Osteocyte (in vitro differentiated cells): ENCODE measurements at regions not wholly inside any gene's neighbourhood (a gene's known extent, or its start where the extent isn't known, plus 50 kb on each side); places are given as distances from the start of the nearest gene placed in this dataset.

Experiments
- DNase-seq: peaks from one replicate; pipeline ENCODE4 v3.0.0; 2021; ENCODE audit warnings: mixed read lengths; ENCODE audit not compliant: unreplicated experiment; ENCODE audit errors: extremely low spot score
- H3K27ac Mint-ChIP-seq: one replicate; pipeline ENCODE4 v1.8.0; 2021; ENCODE audit warnings: mild to moderate bottlenecking, mixed read lengths; ENCODE audit not compliant: unreplicated experiment
- H3K27me3 Mint-ChIP-seq: one replicate; pipeline ENCODE4 v1.8.0; 2021; ENCODE audit warnings: mixed read lengths; ENCODE audit not compliant: unreplicated experiment
- H3K36me3 Mint-ChIP-seq: one replicate; pipeline ENCODE4 v1.8.0; 2021; ENCODE audit warnings: mixed read lengths; ENCODE audit not compliant: unreplicated experiment
- H3K4me1 Mint-ChIP-seq: one replicate; pipeline ENCODE4 v1.8.0; 2021; ENCODE audit warnings: mixed read lengths; ENCODE audit not compliant: unreplicated experiment
- H3K4me3 Mint-ChIP-seq: one replicate; pipeline ENCODE4 v1.8.0; 2021; ENCODE audit warnings: mild to moderate bottlenecking, moderate library complexity, mixed read lengths; ENCODE audit not compliant: unreplicated experiment
- H3K9me3 Mint-ChIP-seq: one replicate; pipeline ENCODE4 v1.8.0; 2021; ENCODE audit warnings: mixed read lengths; ENCODE audit not compliant: unreplicated experiment
- TF ChIP-seq, protein P1 (sequence below): fragments of 200-600 bp; sonication (generic); IDR thresholded peaks from 2 replicates; pipeline ENCODE4 v1.5.0; 2021; ENCODE audit warnings: antibody characterized with exemption, mild to moderate bottlenecking, moderate library complexity

- Mint-ChIP-seq H3K9me3 (peaks cover 32% of the 10 kb centered on the region), H3K27me3 (no peaks in the 10 kb centered on the region), H3K36me3 (no peaks in the 10 kb centered on the region), H3K4me1 (no peaks in the 10 kb centered on the region), H3K4me3 (no peak overlapping the region), H3K27ac (no peak overlapping the region)
- no peak for DNase-seq
- TF ChIP-seq, protein P1, sequence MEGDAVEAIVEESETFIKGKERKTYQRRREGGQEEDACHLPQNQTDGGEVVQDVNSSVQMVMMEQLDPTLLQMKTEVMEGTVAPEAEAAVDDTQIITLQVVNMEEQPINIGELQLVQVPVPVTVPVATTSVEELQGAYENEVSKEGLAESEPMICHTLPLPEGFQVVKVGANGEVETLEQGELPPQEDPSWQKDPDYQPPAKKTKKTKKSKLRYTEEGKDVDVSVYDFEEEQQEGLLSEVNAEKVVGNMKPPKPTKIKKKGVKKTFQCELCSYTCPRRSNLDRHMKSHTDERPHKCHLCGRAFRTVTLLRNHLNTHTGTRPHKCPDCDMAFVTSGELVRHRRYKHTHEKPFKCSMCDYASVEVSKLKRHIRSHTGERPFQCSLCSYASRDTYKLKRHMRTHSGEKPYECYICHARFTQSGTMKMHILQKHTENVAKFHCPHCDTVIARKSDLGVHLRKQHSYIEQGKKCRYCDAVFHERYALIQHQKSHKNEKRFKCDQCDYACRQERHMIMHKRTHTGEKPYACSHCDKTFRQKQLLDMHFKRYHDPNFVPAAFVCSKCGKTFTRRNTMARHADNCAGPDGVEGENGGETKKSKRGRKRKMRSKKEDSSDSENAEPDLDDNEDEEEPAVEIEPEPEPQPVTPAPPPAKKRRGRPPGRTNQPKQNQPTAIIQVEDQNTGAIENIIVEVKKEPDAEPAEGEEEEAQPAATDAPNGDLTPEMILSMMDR: no peak
Measured at GRCh38 chr2:156221703-156222102, 110.8 kb downstream of the NR4A2 start.

DNA sequence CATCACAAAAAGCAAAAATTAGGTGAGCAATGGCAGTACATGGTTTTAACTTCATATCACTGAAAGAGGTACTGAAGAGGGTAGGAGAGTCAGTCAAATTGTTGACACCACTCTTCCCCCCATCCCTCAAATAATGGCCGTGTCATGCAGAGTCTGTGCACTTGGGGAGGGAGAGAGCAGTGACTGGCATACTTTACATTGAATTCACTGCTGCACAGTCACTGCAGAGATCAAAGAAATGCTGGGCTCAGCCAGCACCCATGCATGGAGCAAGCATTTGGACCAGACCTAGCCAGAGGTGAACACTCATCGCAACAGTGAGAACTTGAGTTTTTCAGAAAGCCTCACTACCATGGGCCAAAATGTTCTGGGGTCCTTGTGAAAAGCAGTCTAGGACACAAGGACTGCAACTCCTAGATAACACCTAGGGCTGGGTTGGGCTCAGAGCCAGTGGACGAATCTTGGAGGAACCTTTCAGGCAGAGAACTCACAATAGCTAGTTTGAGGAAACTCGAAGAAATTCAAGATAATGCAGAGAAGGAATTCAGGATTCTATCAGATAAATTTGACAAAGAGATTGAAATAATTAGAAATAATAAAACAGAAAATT lies 112.9 kb downstream of the NR4A2 start:
- DNase-seq: no peak
- no peaks in the 10 kb centered on the region for H3K27me3 Mint-ChIP-seq
- TF ChIP-seq, protein P1: no peak
- no peaks in the 10 kb centered on the region for H3K4me1 Mint-ChIP-seq
- no peaks in the 10 kb centered on the region for H3K36me3 Mint-ChIP-seq
- H3K9me3 Mint-ChIP-seq: peaks cover 27% of the 10 kb centered on the region
- H3K27ac Mint-ChIP-seq: no peak overlapping the region
- H3K4me3 Mint-ChIP-seq: no peak overlapping the region

GRCh38 chr2:156215656-156216055 lies 116.9 kb downstream of the NR4A2 start:
- Mint-ChIP-seq H3K36me3 (no peaks in the 10 kb centered on the region), H3K27ac (no peak overlapping the region), H3K9me3 (no peaks in the 10 kb centered on the region), H3K4me1 (no peaks in the 10 kb centered on the region), H3K27me3 (no peaks in the 10 kb centered on the region), H3K4me3 (no peak overlapping the region)
- TF ChIP-seq, protein P1: no peak
- DNase-seq: no peak

DNA sequence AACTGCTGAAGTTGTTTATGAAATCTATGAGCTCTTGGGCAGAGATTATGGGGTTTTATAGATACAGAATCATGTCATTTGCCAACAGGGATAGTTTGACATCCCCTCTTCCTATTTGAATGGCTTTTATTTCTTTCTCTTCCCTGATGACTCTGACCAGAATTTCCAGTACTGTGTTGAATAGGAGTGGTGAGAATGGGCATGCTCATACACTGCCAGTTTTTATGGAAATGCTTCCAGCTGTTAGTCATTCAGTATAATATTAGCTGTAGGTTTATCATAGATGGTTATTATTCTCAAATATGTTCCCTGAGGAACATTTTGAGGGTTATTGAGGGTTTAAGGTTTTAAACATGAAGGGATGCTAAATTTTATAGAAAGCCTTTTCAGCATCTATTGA lies 121.2 kb downstream of the NR4A2 start:
- Mint-ChIP-seq H3K27me3 (no peaks in the 10 kb centered on the region), H3K36me3 (no peaks in the 10 kb centered on the region), H3K9me3 (no peaks in the 10 kb centered on the region), H3K27ac (no peak overlapping the region), H3K4me3 (no peak overlapping the region), H3K4me1 (no peaks in the 10 kb centered on the region)
- no peak for DNase-seq
- TF ChIP-seq, protein P1: no peak

DNA sequence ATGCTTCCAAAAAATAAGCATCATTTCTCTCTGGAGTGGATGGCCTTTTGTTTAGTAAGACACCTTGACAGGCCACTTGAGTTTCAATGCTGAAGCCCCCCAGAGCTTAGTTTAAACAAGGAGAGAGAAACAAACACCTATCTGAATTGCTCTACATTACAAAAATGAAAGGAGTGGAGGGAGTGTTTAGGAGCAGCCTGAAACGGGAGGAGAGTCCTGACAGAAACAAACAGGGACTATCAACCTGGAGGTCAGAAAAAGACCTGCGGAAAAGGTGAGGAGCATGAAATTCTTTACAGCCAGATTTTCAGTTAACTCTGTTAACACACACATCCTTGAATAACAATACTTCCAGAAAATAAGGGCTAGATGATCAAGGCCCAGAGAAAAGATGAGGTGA lies 126.2 kb downstream of the NR4A2 start:
- no peaks in the 10 kb centered on the region for H3K4me1 Mint-ChIP-seq
- H3K27ac Mint-ChIP-seq: no peak overlapping the region
- H3K4me3 Mint-ChIP-seq: no peak overlapping the region

More for the DNA sequence above, 126.2 kb downstream of the NR4A2 start:
- TF ChIP-seq, protein P1: no peak
- H3K9me3 Mint-ChIP-seq: no peaks in the 10 kb centered on the region
- peaks cover 10% of the 10 kb centered on the region for H3K27me3 Mint-ChIP-seq
- no peaks in the 10 kb centered on the region for H3K36me3 Mint-ChIP-seq
- DNase-seq: no peak
